Fibroblast of villous mesenchyme (primary cell): ENCODE measurements at regions not wholly inside any gene's neighbourhood (a gene's known extent, or its start where the extent isn't known, plus 50 kb on each side); places are given as distances from the start of the nearest gene placed in this dataset.
"Not testable (repeated sequence)": the region's sequence is repeated elsewhere in the genome, so short reads cannot be mapped to it uniquely, and the experiment has no call there.

Experiments used
- DNase-seq: peaks from one replicate; pipeline ENCODE4 v3.0.0-alpha.2; 2010; ENCODE audit warnings: low read depth
- H3K4me3 ChIP-seq: 2 replicates; pipeline ENCODE4 v1.5.1; 2011; ENCODE audit warnings: low read depth, mild to moderate bottlenecking, low read length
- CTCF ChIP-seq: IDR thresholded peaks from 2 replicates; pipeline ENCODE4 v1.5.1; 2012; ENCODE audit warnings: low read depth, mild to moderate bottlenecking, low read length; ENCODE audit not compliant: insufficient read depth

- H3K4me3 ChIP-seq, result no peak overlapping the region
- no peak for DNase-seq
- no peak for TF ChIP-seq CTCF
Measured at GRCh38 chr5:174796711-174797192, 72.4 kb downstream of the MSX2 start.

GRCh38 chr5:174794931-174795672, 70.7 kb downstream of the MSX2 start:
- TF ChIP-seq CTCF, result no peak
- no peak overlapping the region for H3K4me3 ChIP-seq
- no peak for DNase-seq

GRCh38 chr5:174793684-174794328, 69.4 kb downstream of the MSX2 start:
- peak; percentile 54 for DNase-seq

GRCh38 chr5:174793076-174793475, 68.7 kb downstream of the MSX2 start:
- no peak overlapping the region for H3K4me3 ChIP-seq
- DNase-seq, result no peak
- TF ChIP-seq CTCF, result no peak

More at GRCh38 chr5:174793684-174794328, 69.4 kb downstream of the MSX2 start:
- H3K4me3 ChIP-seq, result no peak overlapping the region
- TF ChIP-seq CTCF, result peak; percentile 90

GRCh38 chr5:174792265-174792664, 67.9 kb downstream of the MSX2 start:
- DNase-seq, H3K4me3 ChIP-seq: not testable (repeated sequence)

- no peak for DNase-seq
- H3K4me3 ChIP-seq, result no peak overlapping the region
- no peak for TF ChIP-seq CTCF
Measured at GRCh38 chr5:174790906-174791305, 66.5 kb downstream of the MSX2 start.

GRCh38 chr5:174789596-174789995, 65.2 kb downstream of the MSX2 start:
- no peak for DNase-seq
- no peak for TF ChIP-seq CTCF
- no peak overlapping the region for H3K4me3 ChIP-seq
